ENCODE measurements at regions not wholly inside any gene's neighbourhood (a gene's known extent, or its start where the extent isn't known, plus 50 kb on each side); places are given as distances from the start of the nearest gene placed in this dataset.
"Not testable (repeated sequence)": the region's sequence is repeated elsewhere in the genome, so short reads cannot be mapped to it uniquely, and the experiment has no call there.

DNA sequence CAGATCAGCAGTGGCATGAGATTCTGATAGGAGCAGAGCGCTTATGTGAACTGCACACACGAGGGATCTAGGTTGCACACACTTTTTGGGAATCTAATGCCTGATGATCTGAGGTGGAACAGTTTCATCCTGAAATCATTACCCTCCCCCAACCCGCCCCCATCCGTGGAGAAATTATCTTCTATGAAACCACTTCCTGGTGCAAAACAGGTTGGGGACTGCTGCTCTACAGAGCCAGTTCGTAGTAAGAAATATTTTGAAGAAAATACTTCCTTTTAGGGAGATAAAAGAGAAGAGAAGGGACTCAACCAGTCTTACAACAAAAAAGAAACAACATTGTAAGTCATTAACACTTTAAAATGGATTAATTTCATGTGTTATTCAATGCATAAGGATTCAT is 1308.2 kb downstream of the GATA3 start:
- DNase-seq: no peak

DNA sequence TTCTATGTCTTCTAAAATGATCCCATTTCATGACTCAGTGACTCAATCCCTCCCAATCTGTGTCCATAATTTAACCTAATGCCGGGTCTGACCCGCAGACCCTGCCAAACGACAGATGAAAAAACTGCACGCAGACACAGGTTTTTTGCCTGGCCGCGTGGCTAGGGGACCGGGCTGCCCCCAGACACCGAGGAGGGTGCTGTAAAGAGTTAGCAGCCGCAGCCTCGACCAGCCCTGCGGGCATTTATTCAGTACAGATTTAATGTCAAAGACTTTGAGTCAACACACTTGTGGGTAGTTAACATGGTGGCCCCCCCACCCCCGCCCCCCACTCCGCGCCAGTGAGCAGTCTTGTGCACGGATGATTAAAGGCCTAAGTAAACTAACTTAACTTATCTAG is 1324.7 kb downstream of the GATA3 start:
- no peak for DNase-seq

DNA sequence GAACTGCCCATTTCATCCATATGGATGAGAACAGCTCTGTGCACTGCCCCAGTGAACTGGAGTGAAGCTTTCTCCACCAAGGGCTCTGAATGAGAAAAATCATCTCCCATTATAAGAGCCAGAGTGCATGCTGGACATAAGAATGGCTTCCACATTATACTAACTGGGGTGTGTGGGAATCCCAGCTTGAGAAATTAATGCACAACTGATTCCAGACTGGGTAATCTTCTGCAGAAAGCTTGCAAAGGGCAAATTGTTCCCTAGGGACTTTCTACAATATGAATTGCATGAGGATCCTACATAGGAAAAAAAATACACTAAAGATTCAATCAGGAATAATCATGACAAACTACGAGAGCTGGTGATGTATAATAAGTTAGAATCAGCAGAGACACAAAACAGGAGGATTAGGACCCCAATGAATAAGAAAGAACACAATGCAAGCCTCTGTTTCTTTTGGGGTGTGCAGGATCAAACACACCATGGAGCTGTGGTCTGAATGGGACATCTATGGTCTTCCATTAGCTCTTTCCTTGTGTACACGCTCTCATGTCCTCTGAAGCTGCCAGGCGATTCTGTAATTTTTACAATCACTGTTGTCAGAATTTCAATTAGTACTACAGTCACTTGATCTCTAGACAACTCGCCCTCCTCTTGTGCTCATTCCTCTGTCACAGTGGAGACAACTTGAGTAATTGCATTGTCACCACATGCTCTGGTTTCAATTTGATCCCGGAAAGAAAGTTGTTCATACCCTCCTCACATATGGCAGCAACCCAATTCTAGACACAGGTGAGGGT is 1327.4 kb downstream of the GATA3 start:
- no peak for DNase-seq

- DNase-seq: no peak
Measured at GRCh38 chr10:9382533-9382866, 1328.0 kb downstream of the GATA3 start.

- DNase-seq: no peak
Measured at GRCh38 chr10:9390516-9390915, 1336.0 kb downstream of the GATA3 start.

GRCh38 chr10:9399275-9399983 is 1344.9 kb downstream of the GATA3 start:
- no peak for DNase-seq

- DNase-seq: not testable (repeated sequence)
Measured at GRCh38 chr10:9402067-9402466, 1347.6 kb downstream of the GATA3 start.

DNA sequence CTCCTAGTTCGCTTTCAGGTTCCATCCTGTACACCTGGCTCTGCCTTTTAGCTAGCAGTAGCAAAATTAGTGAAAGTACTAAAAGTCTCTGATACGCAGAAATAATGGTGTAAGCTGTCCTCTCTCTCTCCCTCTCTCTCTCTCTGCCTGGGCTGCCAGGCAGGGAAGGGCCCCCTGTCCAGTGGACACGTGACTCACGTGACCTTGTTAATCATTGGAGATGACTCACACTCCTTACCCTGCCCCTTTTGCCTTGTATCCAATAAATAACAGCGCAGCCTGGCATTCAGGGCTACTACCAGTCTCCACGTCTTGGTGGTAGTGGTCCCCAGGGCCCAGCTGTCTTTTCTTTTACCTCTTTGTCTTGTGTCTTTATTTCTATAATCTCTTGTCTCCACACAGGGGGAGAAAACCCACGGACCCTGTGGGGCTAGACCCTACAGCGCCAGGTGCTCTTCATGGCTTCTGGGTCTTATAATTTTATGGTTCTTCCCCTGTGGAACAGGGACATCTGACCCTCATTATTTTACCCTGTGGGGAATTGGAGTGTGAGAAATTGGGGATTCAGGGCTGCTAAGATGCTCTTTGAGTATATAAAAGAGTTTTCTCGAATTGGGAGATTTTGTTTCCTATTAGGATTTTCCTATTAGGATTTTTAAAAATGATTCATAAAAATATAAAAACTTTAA is 1348.2 kb downstream of the GATA3 start:
- DNase-seq: not testable (repeated sequence)

- not testable (repeated sequence) for DNase-seq
Measured at GRCh38 chr10:9407201-9407600, 1352.7 kb downstream of the GATA3 start.

GRCh38 chr10:9416331-9416730 is 1361.8 kb downstream of the GATA3 start:
- no peak for DNase-seq

GRCh38 chr10:9419757-9420156 is 1365.3 kb downstream of the GATA3 start:
- no peak for DNase-seq

DNA sequence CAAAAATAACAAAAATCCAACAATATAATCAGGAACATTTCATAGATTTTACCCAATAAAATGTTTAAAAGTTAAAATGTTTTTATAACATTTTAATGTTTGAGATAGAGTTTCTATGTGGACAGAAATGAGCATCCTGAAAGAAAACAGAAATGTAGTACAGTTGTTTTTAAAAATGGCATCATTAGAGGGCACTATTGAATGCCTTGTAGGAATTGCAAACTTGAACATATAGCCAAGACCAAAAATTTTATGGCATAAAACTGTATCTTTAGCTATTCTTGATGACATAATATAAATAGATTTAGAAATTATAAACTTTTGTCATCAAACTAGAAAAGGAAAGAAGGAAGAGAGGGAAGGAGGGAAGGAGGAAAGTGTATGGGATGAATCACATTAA is 1372.7 kb downstream of the GATA3 start:
- DNase-seq: no peak

- DNase-seq: no peak
Measured at GRCh38 chr10:9437131-9437530, 1382.6 kb downstream of the GATA3 start.

DNA sequence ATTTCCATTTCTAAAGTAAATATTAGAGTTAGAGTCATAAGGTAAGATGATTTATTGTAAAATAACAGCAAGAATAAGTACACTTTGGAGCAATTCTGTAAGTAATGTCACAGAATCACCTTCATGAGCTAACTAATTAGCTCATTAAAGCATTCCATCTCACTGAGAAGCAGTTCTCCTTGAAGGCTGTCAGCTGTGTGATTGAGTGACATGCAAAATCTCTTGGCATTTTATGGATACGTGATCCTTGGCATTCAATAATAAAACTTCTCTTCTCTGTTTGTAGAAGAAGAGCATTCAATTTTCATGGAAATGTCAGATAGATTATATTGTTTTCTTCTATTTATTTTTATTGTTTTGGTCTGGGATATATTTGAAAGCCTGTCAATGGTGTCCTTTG is 1389.3 kb downstream of the GATA3 start:
- DNase-seq: no peak

DNA sequence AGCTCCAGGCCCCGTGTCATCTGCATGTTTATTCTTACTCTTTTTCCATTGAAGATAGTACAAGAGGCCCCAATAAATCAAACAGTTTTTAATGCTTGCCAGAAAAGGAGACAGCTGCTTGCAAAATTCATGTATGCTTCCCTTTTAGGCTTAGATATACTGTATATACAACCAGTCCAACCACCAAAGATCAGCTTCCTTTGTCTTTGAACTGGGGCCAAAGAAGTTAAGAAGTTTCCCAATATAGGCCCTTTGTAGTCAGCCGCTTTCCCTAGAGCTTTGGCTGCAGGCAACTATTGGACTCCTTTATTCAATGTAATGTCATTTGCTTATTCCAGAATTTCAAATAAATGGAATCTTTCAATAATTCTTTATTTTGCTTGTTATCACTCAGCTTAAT is 1395.0 kb downstream of the GATA3 start:
- no peak for DNase-seq

DNA sequence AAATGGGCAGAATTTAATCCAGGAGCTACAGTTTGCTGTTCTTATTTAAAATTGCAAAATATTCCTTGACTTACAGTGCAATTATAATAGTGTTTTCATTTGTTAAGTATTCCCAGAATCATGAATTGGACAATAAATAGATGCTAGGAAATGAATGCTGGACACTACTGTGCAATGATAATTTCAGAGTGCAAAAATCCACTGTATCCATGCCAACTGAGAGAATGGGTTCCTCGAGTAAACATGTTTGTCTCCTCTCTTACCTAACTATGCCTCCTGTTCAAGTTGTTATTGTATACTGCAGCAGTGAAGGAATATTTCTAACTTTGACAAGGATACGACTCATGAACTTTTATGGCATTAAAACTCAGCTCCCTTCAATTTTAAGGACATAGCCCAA is 1396.3 kb downstream of the GATA3 start:
- DNase-seq: no peak

- DNase-seq: no peak
Measured at GRCh38 chr10:9451211-9451773, 1396.8 kb downstream of the GATA3 start.

GRCh38 chr10:9452056-9452455 is 1397.6 kb downstream of the GATA3 start:
- DNase-seq: no peak

GRCh38 chr10:9453871-9454270 is 1399.4 kb downstream of the GATA3 start:
- DNase-seq: not testable (repeated sequence)

GRCh38 chr10:9469663-9470205 is 1415.2 kb downstream of the GATA3 start:
- no peak for DNase-seq

- DNase-seq: no peak
Measured at GRCh38 chr10:9470581-9470980, 1416.1 kb downstream of the GATA3 start.

DNA sequence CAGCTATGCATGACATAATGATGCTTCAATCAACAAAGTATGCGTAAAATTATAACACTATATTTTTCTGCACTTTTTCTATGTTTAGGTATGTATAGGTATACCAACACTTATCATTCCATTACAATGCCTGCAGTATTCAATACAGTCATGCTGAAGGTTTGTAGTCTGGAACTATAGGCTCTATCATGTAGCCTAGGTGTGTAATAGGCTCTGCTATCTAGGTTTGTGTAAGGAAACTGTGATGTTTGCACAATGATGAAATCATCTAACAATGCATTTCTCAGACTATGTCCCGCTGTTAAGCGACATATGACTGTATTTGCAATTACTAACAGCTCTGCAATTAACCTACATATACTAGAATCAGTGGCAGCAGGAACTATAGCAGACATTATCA is 1447.5 kb downstream of the GATA3 start:
- DNase-seq: no peak

DNA sequence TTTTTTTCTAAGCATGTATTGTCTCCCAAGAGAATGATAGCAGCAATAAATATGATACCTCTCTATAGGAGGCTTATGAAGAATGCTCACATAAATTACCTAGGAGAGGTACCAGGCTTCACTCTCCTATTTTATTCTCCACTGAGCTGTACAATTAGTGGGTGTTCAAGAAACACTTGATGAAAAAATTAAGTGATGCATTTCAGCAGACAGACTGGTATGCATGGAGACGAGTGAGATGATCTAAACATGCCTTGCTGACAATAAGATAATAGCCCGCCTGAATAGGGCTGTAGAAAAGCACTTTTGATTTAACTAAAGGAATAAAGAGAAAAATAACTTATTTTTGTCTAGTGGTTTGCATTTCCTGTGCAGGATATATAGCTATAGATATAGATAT is 1449.7 kb downstream of the GATA3 start:
- DNase-seq: no peak
